ENCODE measurements at regions not wholly inside any gene's neighbourhood (a gene's known extent, or its start where the extent isn't known, plus 50 kb on each side); places are given as distances from the start of the nearest gene placed in this dataset.

- no peaks in the 10 kb centered on the region for H3K9me3 ChIP-seq (replicated peaks in 1 of 3)
- H3K27me3 ChIP-seq = no peaks in the 10 kb centered on the region
- no peaks in the 10 kb centered on the region for H3K36me3 ChIP-seq (replicated peaks in 1 of 2)
- WGBS, 4 donors = 47 to 100% (median 86%) methylated on average over 2 of the region's 2 CpGs
- TF ChIP-seq POLR2A (IDR thresholded peaks at IDR 0.05) = no peak
- TF ChIP-seq CTCF (IDR thresholded peaks at IDR 0.05) = no peak
- DNase-seq = no peak
- no peak overlapping the region for H3K4me3 ChIP-seq
- intact Hi-C loops (cut with DNase I) = no loop called here
- no peaks in the 10 kb centered on the region for H3K4me1 ChIP-seq (replicated peaks in 1 of 2)
- H3K27ac ChIP-seq = no peak overlapping the region
Observed at GRCh38 chr12:98182821-98183220, 332.6 kb upstream of the TMPO start.

GRCh38 chr12:98185606-98186005, 329.8 kb upstream of the TMPO start:
- no peak overlapping the region for H3K4me3 ChIP-seq
- H3K36me3 ChIP-seq (replicated peaks in 1 of 2) = no peaks in the 10 kb centered on the region
- H3K27ac ChIP-seq = no peak overlapping the region
- H3K9me3 ChIP-seq (replicated peaks in 1 of 3) = no peaks in the 10 kb centered on the region
- DNase-seq = no peak
- intact Hi-C loops (cut with DNase I) = no loop called here
- H3K4me1 ChIP-seq (replicated peaks in 1 of 2) = no peaks in the 10 kb centered on the region
- no peak for TF ChIP-seq POLR2A (IDR thresholded peaks at IDR 0.05)
- TF ChIP-seq CTCF (IDR thresholded peaks at IDR 0.05) = no peak
- 54 to 67% (median 55%) methylated on average over 3 of the region's 3 CpGs for WGBS, 4 donors
- no peaks in the 10 kb centered on the region for H3K27me3 ChIP-seq

- Histone ChIP-seq H3K4me3 (no peak overlapping the region), H3K27me3 (no peaks in the 10 kb centered on the region), H3K36me3 (replicated peaks in 1 of 2) (no peaks in the 10 kb centered on the region), H3K27ac (no peak overlapping the region), H3K4me1 (replicated peaks in 1 of 2) (no peaks in the 10 kb centered on the region), H3K9me3 (replicated peaks in 1 of 3) (no peaks in the 10 kb centered on the region)
- 56 to 63% (median 58%) methylated on average over 5 of the region's 5 CpGs for WGBS, 4 donors
- TF ChIP-seq POLR2A (IDR thresholded peaks at IDR 0.05) = no peak
- TF ChIP-seq CTCF (IDR thresholded peaks at IDR 0.05) = no peak
- no peak for DNase-seq
- intact Hi-C loops (cut with DNase I) = no loop called here
Observed at GRCh38 chr12:98188650-98189077, 326.7 kb upstream of the TMPO start.

GRCh38 chr12:98194591-98194990, 320.8 kb upstream of the TMPO start:
- no peaks in the 10 kb centered on the region for H3K9me3 ChIP-seq (replicated peaks in 1 of 3)
- intact Hi-C loops (cut with DNase I) = no loop called here
- no peak for TF ChIP-seq POLR2A (IDR thresholded peaks at IDR 0.05)
- no peak for TF ChIP-seq CTCF (IDR thresholded peaks at IDR 0.05)
- no peaks in the 10 kb centered on the region for H3K4me1 ChIP-seq (replicated peaks in 1 of 2)
- no peak for DNase-seq
- H3K27me3 ChIP-seq = no peaks in the 10 kb centered on the region
- no peaks in the 10 kb centered on the region for H3K36me3 ChIP-seq (replicated peaks in 1 of 2)
- no peak overlapping the region for H3K4me3 ChIP-seq
- H3K27ac ChIP-seq = no peak overlapping the region
- 79 to 88% (median 83%) methylated on average over 3 of the region's 3 CpGs for WGBS, 4 donors

Measured in adrenal gland (tissue), 9 donors.